DMS53 treated with DMSO at 0.1 percent for 48 hours (cell line): ENCODE measurements at regions not wholly inside any gene's neighbourhood (a gene's known extent, or its start where the extent isn't known, plus 50 kb on each side); places are given as distances from the start of the nearest gene placed in this dataset.

Experiments used
- DNase-seq: peaks from one replicate; lab custom pipeline; 2025; ENCODE audit not compliant: unreplicated experiment; lab: John Stamatoyannopoulos, UW

DNA sequence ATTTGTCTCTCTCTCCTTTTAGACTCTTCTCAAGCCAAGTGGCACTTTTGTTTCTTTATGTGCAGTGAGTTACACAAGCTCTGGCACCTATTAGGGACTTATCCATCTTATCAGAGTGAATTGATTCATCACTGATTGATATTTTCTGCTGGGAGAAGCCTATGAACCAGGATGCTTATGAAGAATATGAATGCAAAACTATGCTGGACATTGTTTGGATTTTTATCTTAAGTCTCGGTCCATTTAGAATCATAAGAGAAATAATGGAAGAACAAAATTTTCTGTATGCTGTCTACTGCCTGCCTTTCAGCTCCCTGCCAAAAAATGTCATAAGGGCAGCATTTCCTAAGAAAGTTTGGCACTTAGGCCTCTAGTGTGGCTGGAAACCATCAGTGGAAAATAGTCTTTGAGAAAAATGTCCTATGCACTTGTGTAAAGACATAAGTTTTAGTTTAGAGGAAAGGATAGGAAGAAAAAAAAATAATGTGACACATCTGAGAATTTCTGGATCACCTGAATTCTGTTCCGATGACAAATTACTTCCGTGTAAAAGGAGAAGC, 365.7 kb upstream of the MAD2L1 start:
- DNase-seq: no peak

DNA sequence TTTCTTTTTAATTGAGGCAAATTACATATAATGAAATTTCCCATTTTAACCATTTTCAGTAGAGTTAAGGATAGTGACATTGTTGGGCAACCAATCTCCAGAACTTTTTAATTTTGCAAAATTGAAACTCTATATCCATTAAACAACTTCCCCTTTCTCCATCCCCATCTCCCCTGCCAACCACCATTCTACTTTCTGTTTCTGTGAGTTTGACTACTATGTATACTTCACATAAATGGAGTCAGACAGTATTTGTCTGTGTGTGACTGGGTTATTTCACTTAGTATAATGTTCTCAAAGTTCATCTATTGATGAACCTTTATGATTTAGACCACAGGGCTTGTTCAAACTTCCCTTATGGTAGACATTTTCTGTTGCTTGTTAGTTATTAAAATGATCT, 364.5 kb upstream of the MAD2L1 start:
- no peak for DNase-seq

GRCh38 chr4:120418146-120418545, 351.5 kb upstream of the MAD2L1 start:
- DNase-seq: no peak

GRCh38 chr4:120415896-120416295, 349.2 kb upstream of the MAD2L1 start:
- no peak for DNase-seq

DNA sequence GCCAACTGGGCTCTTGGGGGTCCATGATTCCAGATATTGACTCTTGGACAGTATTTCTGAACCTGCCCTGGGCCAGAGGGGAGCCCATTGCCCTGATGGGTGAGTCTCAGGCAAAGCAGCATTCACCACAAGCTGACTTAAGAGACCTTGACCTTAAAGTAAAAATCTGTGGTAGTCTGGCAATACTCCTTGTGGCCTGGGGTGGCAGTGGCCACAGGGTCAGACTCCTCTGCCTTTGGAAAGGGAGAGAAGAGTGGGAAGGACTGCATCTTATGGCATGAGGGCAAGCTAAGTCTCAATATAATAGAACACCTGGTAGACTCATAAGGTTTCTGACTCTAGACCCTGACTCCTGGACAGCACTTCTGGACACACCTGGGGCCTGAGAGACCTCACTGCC, 340.3 kb upstream of the MAD2L1 start:
- no peak for DNase-seq

DNA sequence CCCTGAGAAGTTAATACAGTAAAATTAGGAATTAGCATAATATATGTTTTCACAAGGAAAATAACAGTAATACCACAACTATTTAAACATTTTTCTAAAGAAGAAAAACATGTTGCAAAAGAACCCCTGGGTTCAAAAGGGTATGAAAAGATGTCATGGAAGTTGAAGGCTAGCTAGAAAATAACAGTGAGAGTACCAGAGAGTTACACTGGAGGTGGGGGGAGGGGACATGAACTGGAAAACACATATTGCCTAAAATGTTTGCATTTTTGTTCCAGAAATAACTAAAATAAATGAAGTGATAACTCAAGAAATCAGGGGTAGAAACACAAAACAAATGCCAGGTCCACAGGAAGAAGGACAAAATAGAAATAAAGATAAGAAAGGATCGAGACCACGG, 336.6 kb upstream of the MAD2L1 start:
- DNase-seq: no peak

- no peak for DNase-seq
These were observed 333.8 kb upstream of the MAD2L1 start for GRCh38 chr4:120400441-120400840.

DNA sequence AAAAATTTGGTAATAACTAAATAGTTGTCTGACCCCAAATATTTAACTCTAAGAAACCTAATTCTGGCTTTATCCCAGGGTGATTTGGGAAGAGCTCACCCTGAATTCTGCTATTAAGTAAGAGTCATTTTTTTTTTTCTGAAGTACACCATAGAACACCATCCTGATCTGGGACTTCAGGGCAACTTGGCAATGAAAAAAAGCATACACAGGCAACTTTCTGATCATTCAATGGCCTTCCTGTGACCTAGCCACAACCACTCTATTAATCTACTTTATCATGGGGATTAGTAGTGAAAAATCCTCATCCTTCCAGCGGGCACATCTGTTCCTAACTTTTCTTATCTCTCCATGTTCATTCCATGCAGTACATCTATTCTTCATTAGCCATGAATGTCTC, 333.2 kb upstream of the MAD2L1 start:
- DNase-seq: no peak

GRCh38 chr4:120395746-120396145, 329.1 kb upstream of the MAD2L1 start:
- DNase-seq: no peak

GRCh38 chr4:120355881-120356280, 289.2 kb upstream of the MAD2L1 start:
- no peak for DNase-seq

GRCh38 chr4:120354381-120354780, 287.7 kb upstream of the MAD2L1 start:
- DNase-seq: no peak

DNA sequence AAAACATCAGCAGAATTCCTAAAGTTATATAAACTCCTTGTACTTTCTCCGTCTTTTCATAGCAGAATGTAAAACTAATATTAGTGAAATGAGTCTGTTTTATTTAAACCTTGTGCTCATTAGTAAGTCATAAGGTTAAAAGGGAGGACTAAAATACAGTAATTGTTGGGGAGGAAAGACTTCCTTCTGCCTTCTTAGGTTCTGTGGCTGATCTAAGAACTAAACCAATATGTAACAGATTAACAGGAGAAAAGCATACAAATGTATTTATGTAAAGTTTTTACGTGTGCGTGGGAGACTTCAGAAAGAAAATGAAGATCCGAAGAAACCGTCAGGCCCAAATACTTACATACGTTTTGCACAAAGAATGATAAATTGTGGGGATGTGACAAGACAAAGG, 286.6 kb upstream of the MAD2L1 start:
- no peak for DNase-seq

GRCh38 chr4:120352739-120353138, 286.1 kb upstream of the MAD2L1 start:
- DNase-seq: no peak

DNA sequence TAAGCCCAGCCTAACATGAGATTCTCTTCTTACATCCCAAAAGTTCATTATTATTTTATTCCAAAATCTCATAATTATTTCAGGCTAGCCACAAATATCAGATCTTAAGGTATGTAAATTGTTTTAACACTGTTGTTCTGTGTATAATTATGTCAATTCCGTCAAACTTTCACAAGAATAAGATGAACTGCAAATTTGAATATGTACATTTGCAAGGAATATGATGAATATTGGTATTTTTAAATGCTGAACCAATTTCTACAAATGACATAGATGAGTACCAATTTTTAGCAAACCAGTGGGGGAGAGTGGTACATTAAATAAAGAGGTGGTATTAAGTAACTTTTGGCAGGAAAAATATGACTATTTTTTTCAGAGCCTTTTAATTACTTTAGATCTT, 282.3 kb upstream of the MAD2L1 start:
- DNase-seq: no peak

DNA sequence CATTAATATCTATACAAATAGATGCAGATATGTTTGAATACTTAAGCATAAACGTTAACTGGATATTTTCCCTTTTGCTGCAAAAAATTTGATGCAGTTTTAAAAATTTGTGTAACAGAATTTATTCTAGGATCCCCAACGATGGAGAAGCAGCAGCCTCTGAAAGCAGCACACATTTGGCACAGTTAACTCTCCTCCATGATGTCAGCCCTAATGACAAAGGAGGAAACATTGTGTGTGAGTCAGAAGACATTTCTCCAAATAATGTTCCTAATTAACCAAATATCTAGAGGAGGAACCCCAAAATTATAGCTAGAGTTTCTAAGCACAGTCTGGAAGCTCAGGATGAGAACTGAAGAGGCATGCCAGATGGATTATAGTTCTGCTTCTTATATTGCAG, 281.9 kb upstream of the MAD2L1 start:
- no peak for DNase-seq

DNA sequence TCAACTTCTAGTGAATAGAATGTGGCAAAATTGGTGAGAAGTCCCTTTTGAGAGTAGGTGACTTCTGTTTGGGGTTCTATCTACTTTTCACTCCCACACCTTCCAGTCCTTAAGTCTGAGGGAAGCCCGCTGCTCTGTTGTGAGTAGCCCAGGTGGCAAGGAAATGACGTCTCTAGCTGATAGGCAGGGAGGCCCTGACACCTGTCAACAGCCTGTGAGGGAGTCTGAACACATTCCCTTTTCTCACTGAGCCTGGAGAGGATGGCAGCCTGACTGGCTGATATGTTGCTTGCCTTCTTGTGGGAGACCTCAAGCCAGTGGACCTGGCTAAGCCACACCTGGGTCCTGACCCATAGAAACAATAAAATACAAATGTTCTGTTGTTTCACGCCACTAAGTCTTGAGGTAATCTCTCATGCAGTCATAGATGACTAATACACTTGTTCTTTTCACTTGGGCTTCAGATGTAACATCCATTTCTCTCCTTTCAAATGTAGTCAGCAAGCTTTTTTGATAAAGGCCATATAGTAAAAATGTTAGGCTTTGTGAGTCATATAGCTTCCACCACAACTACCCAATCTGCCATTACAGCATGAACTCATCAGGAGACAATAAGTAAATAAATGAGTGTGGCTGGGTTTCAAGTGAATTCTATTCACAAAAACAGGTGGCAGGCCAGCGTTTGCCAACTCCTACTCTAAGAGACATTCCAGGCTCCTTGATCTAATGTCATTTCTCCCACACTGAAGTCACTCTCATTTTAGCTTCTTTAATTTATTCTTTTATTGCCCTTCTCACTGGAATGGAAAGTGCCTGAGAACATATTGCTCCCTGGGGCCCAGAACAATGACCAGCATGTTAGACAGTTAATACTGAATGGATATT, 265.1 kb upstream of the MAD2L1 start:
- peak; percentile 24 for DNase-seq

DNA sequence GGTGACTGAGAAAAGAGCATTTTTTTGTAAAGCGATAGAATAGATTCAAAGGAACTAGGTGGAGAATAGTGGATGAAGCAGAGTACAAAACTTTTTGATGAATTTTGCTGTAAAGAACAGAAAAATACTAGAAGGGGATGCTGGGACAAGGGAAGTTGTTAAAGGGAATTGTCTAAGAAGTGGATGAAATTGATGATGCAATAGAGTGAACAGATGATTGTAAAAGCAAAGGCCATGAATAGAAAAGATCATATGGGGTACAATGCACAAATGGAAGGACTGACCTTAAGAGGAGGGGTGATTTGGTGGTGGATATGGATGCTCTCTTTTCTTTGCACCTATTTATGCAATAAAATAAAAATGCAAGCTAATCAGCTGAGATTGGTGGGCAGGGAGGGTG, 262.7 kb upstream of the MAD2L1 start:
- DNase-seq: no peak

- no peak for DNase-seq
These were observed 260.6 kb upstream of the MAD2L1 start for GRCh38 chr4:120327276-120327675.

- DNase-seq: no peak
These were observed 252.6 kb upstream of the MAD2L1 start for GRCh38 chr4:120319046-120319767.

GRCh38 chr4:120318196-120318846, 251.7 kb upstream of the MAD2L1 start:
- DNase-seq: no peak

DNA sequence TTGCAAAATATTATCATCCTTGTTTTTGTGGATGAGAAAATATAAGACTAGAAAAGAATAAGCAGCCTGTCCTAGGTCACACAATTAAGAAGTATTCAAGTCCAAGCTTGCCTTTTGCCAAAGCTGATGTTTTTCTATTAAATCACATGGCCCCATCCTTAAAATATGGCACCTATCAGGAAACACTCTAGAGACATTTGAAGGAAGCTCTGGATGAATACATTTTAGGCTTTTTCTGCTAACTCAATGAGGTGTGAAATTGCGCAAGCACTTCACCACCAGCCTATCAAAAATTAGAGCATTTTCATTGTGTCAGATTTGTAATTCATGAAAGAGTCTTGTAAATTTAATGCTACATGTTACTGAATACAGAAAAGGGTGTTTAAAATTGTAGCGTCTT, 251.1 kb upstream of the MAD2L1 start:
- DNase-seq: no peak

GRCh38 chr4:120316416-120316815, 249.8 kb upstream of the MAD2L1 start:
- DNase-seq: no peak
